SK-N-SH (cell line): ENCODE measurements at regions not wholly inside any gene's neighbourhood (a gene's known extent, or its start where the extent isn't known, plus 50 kb on each side); places are given as distances from the start of the nearest gene placed in this dataset.

Source experiments
- CTCF ChIA-PET: fragments of 300-600, 350-600 bp; formaldehyde crosslinking; extraction: SDS; loops from one replicate; lab custom pipeline; 2021; lab: Yijun Ruan, JAX
- POLR2A ChIA-PET: fragments of 350-600 bp; sonication (Branson Sonifier 250); formaldehyde crosslinking; extraction: SDS; loops from one replicate; lab custom pipeline; 2020; ENCODE audit warnings: antibody characterized with exemption, inconsistent platforms; lab: Yijun Ruan, JAX
- DNase-seq: peaks from one replicate; pipeline ENCODE4 v3.0.0; 2012
- H2AFZ ChIP-seq: fragments of 200-600 bp; sonication (generic); 2 replicates; pipeline ENCODE4 v1.8.1; 2016; ENCODE audit warnings: antibody characterized with exemption, mild to moderate bottlenecking, low read depth
- H3F3A ChIP-seq: fragments of 200-600 bp; sonication (generic); replicated peaks from 2 replicates; pipeline ENCODE3; 2016; ENCODE audit warnings: antibody characterized with exemption, mild to moderate bottlenecking; ENCODE audit not compliant: insufficient read depth
- H3K27ac ChIP-seq, 2 experiments: fragments of 200-500 bp in 1 of 2; fragments of 200-600 bp in 1 of 2; sonication (Bioruptor generic) in 1 of 2; sonication (generic), shearing (Covaris generic) in 1 of 2; 2 replicates each; pipeline versions ENCODE4 v1.5.1 to v1.6.1; 2014 to 2016; ENCODE audit warnings: low read depth in 2 of 2, inconsistent platforms in 1 of 2, low read length in 1 of 2, mild to moderate bottlenecking in 1 of 2, mixed read lengths in 1 of 2
- H3K27me3 ChIP-seq: fragments of 200-600 bp; sonication (generic), shearing (Covaris generic); 2 replicates; pipeline ENCODE4 v1.6.1; 2016; ENCODE audit warnings: mixed run types; ENCODE audit not compliant: insufficient read depth
- H3K36me3 ChIP-seq, 2 experiments: fragments of 200-500 bp in 1 of 2; fragments of 200-600 bp in 1 of 2; sonication (Bioruptor generic) in 1 of 2; sonication (generic) in 1 of 2; replicated peaks in 1 of 2; 2 replicates each; pipeline versions ENCODE3 to v1.5.1; 2014 to 2016; ENCODE audit warnings: low read length in 1 of 2, mild to moderate bottlenecking in 1 of 2; ENCODE audit not compliant: insufficient read depth in 2 of 2, control insufficient read depth in 1 of 2
- H3K4me1 ChIP-seq, 2 experiments: fragments of 200-500 bp in 1 of 2; fragments of 200-600 bp in 1 of 2; sonication (Bioruptor generic) in 1 of 2; sonication (generic), shearing (Covaris generic) in 1 of 2; 2 replicates each; pipeline versions ENCODE4 v1.5.1 to v1.6.1; 2014 to 2016; ENCODE audit warnings: low read depth in 1 of 2, low read length in 1 of 2, mixed run types in 1 of 2; ENCODE audit not compliant: insufficient read depth in 2 of 2, control insufficient read depth in 1 of 2
- H3K4me2 ChIP-seq: fragments of 200-600 bp; sonication (generic), shearing (Covaris generic); 2 replicates; pipeline ENCODE4 v1.6.1; 2017; ENCODE audit warnings: mixed run types
- H3K4me3 ChIP-seq, 2 experiments: fragments of 200-500 bp in 1 of 2; fragments of 200-600 bp in 1 of 2; sonication (Bioruptor generic) in 1 of 2; sonication (generic), shearing (Covaris generic) in 1 of 2; 2 replicates each; pipeline versions ENCODE4 v1.5.1 to v1.8.1; 2014 to 2016; ENCODE audit warnings: low read depth in 2 of 2, inconsistent platforms in 1 of 2, low read length in 1 of 2, mild to moderate bottlenecking in 1 of 2, mixed read lengths in 1 of 2, moderate library complexity in 1 of 2
- H3K79me2 ChIP-seq: fragments of 200-600 bp; sonication (generic); 2 replicates; pipeline ENCODE4 v1.8.1; 2017; ENCODE audit warnings: mild to moderate bottlenecking; ENCODE audit not compliant: insufficient read depth
- H3K9ac ChIP-seq: fragments of 200-600 bp; sonication (generic); 2 replicates; pipeline ENCODE4 v1.6.1; 2017; ENCODE audit warnings: mixed run types
- H3K9me2 ChIP-seq: fragments of 200-600 bp; sonication (generic); 2 replicates; pipeline ENCODE4 v1.6.1; 2017; ENCODE audit warnings: mixed run types
- H3K9me3 ChIP-seq: fragments of 200-600 bp; sonication (generic); 2 replicates; pipeline ENCODE4 v1.6.1; 2017; ENCODE audit warnings: mixed run types, mild to moderate bottlenecking, moderate library complexity
- H4K20me1 ChIP-seq: fragments of 200-600 bp; sonication (generic); 2 replicates; pipeline ENCODE4 v1.6.1; 2017; ENCODE audit warnings: mild to moderate bottlenecking, mixed run types; ENCODE audit not compliant: insufficient read depth
- CTCF ChIP-seq: fragments of 200-600 bp; sonication (generic); IDR thresholded peaks from 2 replicates; pipeline ENCODE4 v1.6.1; 2017; ENCODE audit warnings: antibody characterized with exemption, mild to moderate bottlenecking, moderate library complexity
- ELF1 ChIP-seq: IDR thresholded peaks from 2 replicates; pipeline ENCODE4 v1.4.0; 2012
- EP300 ChIP-seq, 2 experiments: IDR thresholded peaks; 2 replicates each; pipeline versions ENCODE4 v1.4.0 to v1.6.1; 2012; ENCODE audit warnings: borderline replicate concordance in 1 of 2, low read depth in 1 of 2, low read length in 1 of 2
- EZH2phosphoT487 ChIP-seq: fragments of 200-600 bp; sonication (generic); IDR thresholded peaks from 2 replicates; pipeline ENCODE4 v1.6.1; 2017; ENCODE audit warnings: low read depth, mixed run types, mild to moderate bottlenecking, antibody characterized with exemption, moderate library complexity, borderline replicate concordance
- FOSL2 ChIP-seq: IDR thresholded peaks from 2 replicates; pipeline ENCODE4 v1.4.0; 2012; ENCODE audit warnings: low read depth, mild to moderate bottlenecking, moderate library complexity, borderline replicate concordance
- FOXJ3 ChIP-seq: sonication (generic); formaldehyde crosslinking; IDR thresholded peaks from 2 replicates; pipeline ENCODE4 v1.5.1; 2020; ENCODE audit warnings: mild to moderate bottlenecking, missing genetic modification reagents
- FOXM1 ChIP-seq: IDR thresholded peaks from 2 replicates; pipeline ENCODE4 v1.4.0; 2012; ENCODE audit warnings: low read depth, mild to moderate bottlenecking
- IRF3 ChIP-seq: fragments of 150-350 bp; IDR thresholded peaks from 2 replicates; pipeline ENCODE4 v1.6.1; 2016; ENCODE audit warnings: mild to moderate bottlenecking, low read depth, low read length
- MAX ChIP-seq: IDR thresholded peaks from 2 replicates; pipeline ENCODE4 v1.4.0; 2012; ENCODE audit warnings: low read depth
- MEF2A ChIP-seq: IDR thresholded peaks from 2 replicates; pipeline ENCODE4 v1.4.0; 2012; ENCODE audit warnings: low read depth, borderline replicate concordance
- NFIC ChIP-seq: IDR thresholded peaks from 2 replicates; pipeline ENCODE4 v1.4.0; 2012; ENCODE audit warnings: borderline replicate concordance
- NRF1 ChIP-seq: IDR thresholded peaks from 2 replicates; pipeline ENCODE4 v1.6.1; 2012; ENCODE audit warnings: low read depth, mild to moderate bottlenecking, low read length
- RAD21 ChIP-seq: IDR thresholded peaks from 2 replicates; pipeline ENCODE4 v1.6.1; 2012; ENCODE audit warnings: mild to moderate bottlenecking, low read length
- RCOR1 ChIP-seq: fragments of 150-350 bp; IDR thresholded peaks from 2 replicates; pipeline ENCODE4 v1.6.1; 2017; ENCODE audit warnings: antibody characterized with exemption, low read length
- REST ChIP-seq: IDR thresholded peaks from 2 replicates; pipeline ENCODE4 v1.6.1; 2012; ENCODE audit warnings: mild to moderate bottlenecking, low read depth, low read length, moderate library complexity
- SIN3A ChIP-seq: IDR thresholded peaks from 2 replicates; pipeline ENCODE4 v1.6.1; 2012; ENCODE audit warnings: low read depth, mild to moderate bottlenecking, low read length, moderate library complexity, borderline replicate concordance
- TCF12 ChIP-seq: IDR thresholded peaks from 2 replicates; pipeline ENCODE4 v1.4.0; 2012
- USF1 ChIP-seq: IDR thresholded peaks from 2 replicates; pipeline ENCODE4 v1.4.0; 2012; ENCODE audit warnings: low read depth, borderline replicate concordance
- USF2 ChIP-seq: fragments of 150-350 bp; IDR thresholded peaks from 2 replicates; pipeline ENCODE4 v1.6.1; 2017; ENCODE audit warnings: antibody characterized with exemption, low read length, low read depth, borderline replicate concordance
- YY1 ChIP-seq: IDR thresholded peaks from 2 replicates; pipeline ENCODE4 v1.4.0; 2012; ENCODE audit warnings: low read depth, mild to moderate bottlenecking
- WGBS: methylation state at CpG from one replicate; pipeline ENCODE4 v1.1.6; 2017; ENCODE audit warnings: low lambda C conversion rate; 5-methylcytosine and 5-hydroxymethylcytosine counted together

GRCh38 chr6:76451926-76452709, 379.7 kb upstream of the IMPG1 start:
- TF ChIP-seq ELF1: no peak
- no peak for TF ChIP-seq RCOR1
- TF ChIP-seq MEF2A: no peak
- TF ChIP-seq SIN3A: no peak
- no peak for TF ChIP-seq IRF3
- no peak for TF ChIP-seq YY1
- TF ChIP-seq EZH2phosphoT487: no peak
- TF ChIP-seq MAX: no peak
- TF ChIP-seq NFIC: no peak
- TF ChIP-seq FOXM1: no peak
- TF ChIP-seq USF2: no peak
- 0 out of 2 replicates have a peak, but pooled peaks cover 4% of the 10 kb centered on the region for H3K27me3 ChIP-seq
- H3K36me3 ChIP-seq: no peaks in the 10 kb centered on the region
- peaks cover 0 to 2% of the 10 kb centered on the region in 2 experiments; a peak in 1 of 4 replicates for H3K4me1 ChIP-seq
- H3K9me3 ChIP-seq: no peaks in the 10 kb centered on the region
- no peaks in the 10 kb centered on the region for H4K20me1 ChIP-seq
- no peak overlapping the region for H3K4me2 ChIP-seq
- ChIA-PET POLR2A (no interaction called here), CTCF (no interaction called here)
- no peak overlapping the region for H3K27ac ChIP-seq
- no peaks in the 10 kb centered on the region for H3K79me2 ChIP-seq
- H3K9me2 ChIP-seq: no peaks in the 10 kb centered on the region
- whole genome bisulfite sequencing: 11% methylated on average over 16 of the region's 20 CpGs
- no peak overlapping the region for H2AFZ ChIP-seq
- DNase-seq: peak; percentile 8
- H3F3A ChIP-seq: no peaks in the 10 kb centered on the region
- H3K9ac ChIP-seq: no peak overlapping the region
- H3K4me3 ChIP-seq: no peak overlapping the region

GRCh38 chr6:76448109-76448508, 375.6 kb upstream of the IMPG1 start:
- Histone ChIP-seq H3K27ac (no peak overlapping the region), H4K20me1 (no peaks in the 10 kb centered on the region), H3K9me3 (no peaks in the 10 kb centered on the region), H3K4me2 (no peak overlapping the region), H3K9me2 (no peaks in the 10 kb centered on the region), H3K4me3 (no peak overlapping the region), H3F3A (no peaks in the 10 kb centered on the region), H3K4me1 (peaks cover 0 to 2% of the 10 kb centered on the region in 2 experiments; a peak in 1 of 4 replicates), H3K79me2 (no peaks in the 10 kb centered on the region), H3K27me3 (0 out of 2 replicates have a peak, but pooled peaks cover 4% of the 10 kb centered on the region), H3K9ac (no peak overlapping the region), H3K36me3 (no peaks in the 10 kb centered on the region), H2AFZ (no peak overlapping the region)
- WGBS: 0% methylated on average over 1 of the region's 1 CpG
- DNase-seq: no peak
- CTCF ChIA-PET: no interaction called here
- POLR2A ChIA-PET: no interaction called here
- no peak for TF ChIP-seq FOSL2
- TF ChIP-seq NRF1: no peak
- TF ChIP-seq REST: no peak
- no peak for TF ChIP-seq CTCF
- TF ChIP-seq TCF12: no peak
- TF ChIP-seq FOXJ3 (CRISPR knock-in tag): no peak
- no peak for TF ChIP-seq EP300 (IDR thresholded peaks at IDR 0.05; ENCODE audit: borderline replicate concordance in 1 of 2, low read depth in 1 of 2, low read length in 1 of 2)
- no peak for TF ChIP-seq SIN3A
- TF ChIP-seq USF1: no peak
- TF ChIP-seq RAD21: no peak
